BLaER1 (cell line): ENCODE measurements at regions not wholly inside any gene's neighbourhood (a gene's known extent, or its start where the extent isn't known, plus 50 kb on each side); places are given as distances from the start of the nearest gene placed in this dataset.
"Not testable (repeated sequence)": the region's sequence is repeated elsewhere in the genome, so short reads cannot be mapped to it uniquely, and the experiment has no call there.

Experiments
- H3K27ac ChIP-seq: shearing (Covaris generic); formaldehyde crosslinking; 2 replicates; pipeline ENCODE4 v1.8.1; 2022
- H3K27me3 ChIP-seq: shearing (Covaris generic); formaldehyde crosslinking; 2 replicates; pipeline ENCODE4 v1.8.1; 2022
- H3K36me3 ChIP-seq: shearing (Covaris generic); formaldehyde crosslinking; 2 replicates; pipeline ENCODE4 v1.8.1; 2022
- H3K4me1 ChIP-seq: shearing (Covaris generic); formaldehyde crosslinking; 2 replicates; pipeline ENCODE4 v1.8.1; 2022
- H3K4me2 ChIP-seq: shearing (Covaris generic); formaldehyde crosslinking; 2 replicates; pipeline ENCODE4 v1.8.1; 2022
- H3K4me3 ChIP-seq: shearing (Covaris generic); formaldehyde crosslinking; 2 replicates; pipeline ENCODE4 v1.8.1; 2022
- H3K9ac ChIP-seq: shearing (Covaris generic); formaldehyde crosslinking; 2 replicates; pipeline ENCODE4 v1.8.1; 2022
- H3K9me3 ChIP-seq: shearing (Covaris generic); formaldehyde crosslinking; 2 replicates; pipeline ENCODE4 v1.8.1; 2022
- H4K20me1 ChIP-seq: shearing (Covaris generic); formaldehyde crosslinking; 2 replicates; pipeline ENCODE4 v1.8.1; 2022
- Cebpa-rat ChIP-seq: shearing (Covaris generic); IDR thresholded peaks from 2 replicates; pipeline ENCODE4 v1.8.1; 2022

GRCh38 chr6:27163834-27164233, 83.7 kb upstream of the PRSS16 start:
- Histone ChIP-seq H4K20me1 (no peaks in the 10 kb centered on the region), H3K9me3 (no peaks in the 10 kb centered on the region), H3K27ac (no peak overlapping the region), H3K36me3 (no peaks in the 10 kb centered on the region), H3K4me1 (no peaks in the 10 kb centered on the region), H3K27me3 (no peaks in the 10 kb centered on the region), H3K4me2 (no peak overlapping the region), H3K9ac (no peak overlapping the region), H3K4me3 (no peak overlapping the region)
- no peak for TF ChIP-seq Cebpa-rat

GRCh38 chr6:27168108-27168507, 79.4 kb upstream of the PRSS16 start:
- Histone ChIP-seq H3K36me3 (no peaks in the 10 kb centered on the region), H3K4me3 (no peak overlapping the region), H3K27me3 (no peaks in the 10 kb centered on the region), H3K9me3 (0 out of 2 replicates have a peak, but pooled peaks cover 7% of the 10 kb centered on the region), H3K27ac (no peak overlapping the region), H3K4me1 (no peaks in the 10 kb centered on the region), H3K4me2 (no peak overlapping the region), H4K20me1 (no peaks in the 10 kb centered on the region), H3K9ac (no peak overlapping the region)
- no peak for TF ChIP-seq Cebpa-rat

- Histone ChIP-seq H4K20me1 (no peaks in the 10 kb centered on the region), H3K4me1 (no peaks in the 10 kb centered on the region), H3K27ac (no peak overlapping the region), H3K27me3 (no peaks in the 10 kb centered on the region), H3K9ac (no peak overlapping the region), H3K9me3 (0 out of 2 replicates have a peak, but pooled peaks cover 7% of the 10 kb centered on the region), H3K4me3 (no peak overlapping the region), H3K36me3 (no peaks in the 10 kb centered on the region), H3K4me2 (no peak overlapping the region)
- no peak for TF ChIP-seq Cebpa-rat
Observed at GRCh38 chr6:27168586-27169443, 78.7 kb upstream of the PRSS16 start.

- not testable (repeated sequence) for H3K4me1 ChIP-seq, H3K27ac ChIP-seq, H3K9me3 ChIP-seq, H3K4me2 ChIP-seq, H3K27me3 ChIP-seq, H3K36me3 ChIP-seq, H3K9ac ChIP-seq, H4K20me1 ChIP-seq, H3K4me3 ChIP-seq
Observed at GRCh38 chr6:27172524-27173231, 74.8 kb upstream of the PRSS16 start.

GRCh38 chr6:27173232-27173601, 74.3 kb upstream of the PRSS16 start:
- H3K36me3 ChIP-seq, H3K27me3 ChIP-seq, H4K20me1 ChIP-seq, H3K4me1 ChIP-seq, H3K9me3 ChIP-seq, H3K27ac ChIP-seq, H3K4me2 ChIP-seq, H3K4me3 ChIP-seq, H3K9ac ChIP-seq: not testable (repeated sequence)

GRCh38 chr6:27174958-27175357, 72.5 kb upstream of the PRSS16 start:
- Histone ChIP-seq H3K27ac (no peak overlapping the region), H3K9me3 (peaks cover 13% of the 10 kb centered on the region), H3K36me3 (no peaks in the 10 kb centered on the region), H4K20me1 (no peaks in the 10 kb centered on the region), H3K9ac (no peak overlapping the region), H3K4me2 (no peak overlapping the region), H3K4me3 (no peak overlapping the region), H3K4me1 (peaks cover 20% of the 10 kb centered on the region), H3K27me3 (no peaks in the 10 kb centered on the region)
- no peak for TF ChIP-seq Cebpa-rat

- H3K27me3 ChIP-seq, result no peaks in the 10 kb centered on the region
- no peak overlapping the region for H3K9ac ChIP-seq
- peak overlapping the region; percentile 98 for H3K4me3 ChIP-seq
- no peaks in the 10 kb centered on the region for H3K36me3 ChIP-seq
- no peak overlapping the region for H3K27ac ChIP-seq
- H4K20me1 ChIP-seq, result no peaks in the 10 kb centered on the region
- H3K4me2 ChIP-seq, result peak overlapping the region; percentile 56
- H3K9me3 ChIP-seq, result peaks cover 20% of the 10 kb centered on the region
- no peak for TF ChIP-seq Cebpa-rat
- peaks cover 20% of the 10 kb centered on the region for H3K4me1 ChIP-seq
Observed at GRCh38 chr6:27176096-27176495, 71.4 kb upstream of the PRSS16 start.

- no peaks in the 10 kb centered on the region for H3K27me3 ChIP-seq
- H3K27ac ChIP-seq, result peak overlapping the region; percentile 97
- H3K4me1 ChIP-seq, result peaks cover 20% of the 10 kb centered on the region
- no peaks in the 10 kb centered on the region for H3K36me3 ChIP-seq
- H3K4me2 ChIP-seq, result peak overlapping the region; percentile 81
- TF ChIP-seq Cebpa-rat, result no peak
- H3K9me3 ChIP-seq, result peaks cover 27% of the 10 kb centered on the region
- H4K20me1 ChIP-seq, result no peaks in the 10 kb centered on the region
- peak overlapping the region; percentile 98 for H3K4me3 ChIP-seq
- peak overlapping the region; percentile 98 for H3K9ac ChIP-seq
Observed at GRCh38 chr6:27176523-27177484, 70.7 kb upstream of the PRSS16 start.

GRCh38 chr6:27177485-27178406, 69.8 kb upstream of the PRSS16 start:
- Histone ChIP-seq H3K4me2 (peak overlapping the region; percentile 81), H4K20me1 (no peaks in the 10 kb centered on the region), H3K9me3 (peaks cover 36% of the 10 kb centered on the region), H3K36me3 (no peaks in the 10 kb centered on the region), H3K9ac (peak overlapping the region; percentile 98), H3K4me1 (peaks cover 20% of the 10 kb centered on the region), H3K27me3 (no peaks in the 10 kb centered on the region), H3K27ac (peak overlapping the region; percentile 97), H3K4me3 (peak overlapping the region; percentile 98)
- no peak for TF ChIP-seq Cebpa-rat
